ENCODE measurements at regions not wholly inside any gene's neighbourhood (a gene's known extent, or its start where the extent isn't known, plus 50 kb on each side); places are given as distances from the start of the nearest gene placed in this dataset.
"Not testable (repeated sequence)": the region's sequence is repeated elsewhere in the genome, so short reads cannot be mapped to it uniquely, and the experiment has no call there.

DNA sequence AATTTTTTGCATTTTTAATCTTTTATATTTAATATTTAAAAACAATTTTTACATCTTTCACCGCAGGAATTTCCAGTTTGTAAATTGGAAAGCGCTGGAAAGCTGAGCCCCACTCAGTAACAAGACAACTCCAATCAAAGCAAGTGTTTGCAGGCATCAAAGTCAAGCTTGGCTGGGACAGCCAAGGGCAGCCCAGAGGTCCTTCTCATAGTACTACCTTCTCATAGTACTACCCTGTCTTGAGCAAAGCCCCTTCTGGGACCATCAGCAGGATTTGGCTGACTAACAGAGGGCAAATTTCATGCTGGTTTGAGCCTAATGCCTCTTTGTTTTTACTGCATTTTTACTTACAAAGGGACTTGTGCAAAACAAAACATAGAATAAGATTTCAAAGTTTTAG, 228.3 kb downstream of the SIM1 start:
- Histone ChIP-seq H3K4me3 (ENCODE audit: low read depth, low read length) (no peak overlapping the region), H3K4me1 (ENCODE audit: control insufficient read depth, insufficient read depth, low read length) (peaks cover 4% of the 10 kb centered on the region), H3K36me3 (ENCODE audit: control insufficient read depth, insufficient read depth, low read length) (no peaks in the 10 kb centered on the region), H3K9me3 (ENCODE audit: control insufficient read depth, insufficient read depth, low read length) (no peaks in the 10 kb centered on the region), H3K9ac (ENCODE audit: low read depth, low read length) (no peak overlapping the region), H3K27me3 (ENCODE audit: control insufficient read depth, insufficient read depth, low read length) (no peaks in the 10 kb centered on the region)

GRCh38 chr6:100235631-100236030, 229.1 kb downstream of the SIM1 start:
- Histone ChIP-seq H3K9me3 (ENCODE audit: control insufficient read depth, insufficient read depth, low read length) (no peaks in the 10 kb centered on the region), H3K4me1 (ENCODE audit: control insufficient read depth, insufficient read depth, low read length) (peaks cover 4% of the 10 kb centered on the region), H3K9ac (ENCODE audit: low read depth, low read length) (no peak overlapping the region), H3K36me3 (ENCODE audit: control insufficient read depth, insufficient read depth, low read length) (no peaks in the 10 kb centered on the region), H3K27me3 (ENCODE audit: control insufficient read depth, insufficient read depth, low read length) (no peaks in the 10 kb centered on the region), H3K4me3 (ENCODE audit: low read depth, low read length) (no peak overlapping the region)

DNA sequence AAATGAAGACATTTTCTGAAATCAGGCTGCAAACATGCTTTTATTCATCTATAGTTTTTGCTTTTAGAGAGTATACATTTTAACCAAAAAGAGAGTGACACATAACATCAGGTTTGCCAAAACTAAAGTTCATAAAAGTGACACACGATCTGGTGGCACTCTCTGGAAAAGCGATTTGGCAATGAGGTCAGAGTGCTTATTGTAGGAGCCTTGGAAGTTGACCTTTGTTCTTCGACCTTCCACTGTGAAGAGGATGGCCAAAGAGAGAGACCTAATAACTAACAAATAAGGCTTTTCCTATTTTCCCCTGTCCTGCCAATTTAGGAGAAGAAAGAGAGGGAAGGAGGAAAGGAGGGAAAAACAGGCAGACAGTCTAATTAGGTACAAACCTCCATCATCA, 230.1 kb downstream of the SIM1 start:
- Histone ChIP-seq H3K9me3 (ENCODE audit: control insufficient read depth, insufficient read depth, low read length) (no peaks in the 10 kb centered on the region), H3K4me3 (ENCODE audit: low read depth, low read length) (no peak overlapping the region), H3K27me3 (ENCODE audit: control insufficient read depth, insufficient read depth, low read length) (no peaks in the 10 kb centered on the region), H3K36me3 (ENCODE audit: control insufficient read depth, insufficient read depth, low read length) (no peaks in the 10 kb centered on the region), H3K4me1 (ENCODE audit: control insufficient read depth, insufficient read depth, low read length) (peaks cover 4% of the 10 kb centered on the region), H3K9ac (ENCODE audit: low read depth, low read length) (no peak overlapping the region)

DNA sequence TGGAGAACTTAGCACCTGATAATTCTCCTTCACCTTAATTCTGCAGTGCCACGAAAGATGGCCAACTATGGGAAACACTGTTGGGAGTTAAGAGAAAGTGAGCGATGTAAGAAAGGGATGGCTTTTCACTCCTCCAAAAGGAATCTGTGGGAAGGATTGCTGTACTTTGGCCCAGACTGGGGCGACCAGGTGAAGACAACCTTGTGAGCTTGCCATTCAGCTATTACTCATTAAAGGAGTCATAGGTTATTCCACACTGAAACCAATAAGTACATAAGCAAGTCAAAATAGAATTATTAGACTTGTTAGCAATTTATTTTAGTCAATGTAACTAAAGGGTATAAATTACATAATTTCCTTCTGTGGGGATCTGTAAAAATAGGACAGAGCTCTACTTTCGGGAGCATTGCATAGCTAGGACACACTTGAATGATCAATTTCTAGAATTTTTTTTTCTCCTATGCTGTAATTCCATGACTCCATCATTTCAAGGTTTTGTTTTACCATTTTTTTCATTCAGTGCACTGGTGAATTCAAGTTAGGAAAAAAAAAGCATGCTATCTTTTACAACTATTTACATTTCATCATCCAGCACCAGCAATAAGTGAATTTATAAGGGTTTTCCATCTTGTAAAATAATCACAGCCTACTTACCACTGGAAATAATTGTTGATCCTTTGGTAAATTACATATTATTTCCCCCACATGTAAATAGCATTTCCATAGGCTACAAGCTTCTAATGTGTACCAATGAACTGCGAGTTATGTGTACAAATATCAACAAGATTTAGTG, 231.7 kb downstream of the SIM1 start:
- Histone ChIP-seq H3K36me3 (ENCODE audit: control insufficient read depth, insufficient read depth, low read length) (no peaks in the 10 kb centered on the region), H3K4me3 (ENCODE audit: low read depth, low read length) (no peak overlapping the region), H3K9me3 (ENCODE audit: control insufficient read depth, insufficient read depth, low read length) (no peaks in the 10 kb centered on the region), H3K9ac (ENCODE audit: low read depth, low read length) (no peak overlapping the region), H3K27me3 (ENCODE audit: control insufficient read depth, insufficient read depth, low read length) (peaks cover 5% of the 10 kb centered on the region), H3K4me1 (ENCODE audit: control insufficient read depth, insufficient read depth, low read length) (peaks cover 4% of the 10 kb centered on the region)

DNA sequence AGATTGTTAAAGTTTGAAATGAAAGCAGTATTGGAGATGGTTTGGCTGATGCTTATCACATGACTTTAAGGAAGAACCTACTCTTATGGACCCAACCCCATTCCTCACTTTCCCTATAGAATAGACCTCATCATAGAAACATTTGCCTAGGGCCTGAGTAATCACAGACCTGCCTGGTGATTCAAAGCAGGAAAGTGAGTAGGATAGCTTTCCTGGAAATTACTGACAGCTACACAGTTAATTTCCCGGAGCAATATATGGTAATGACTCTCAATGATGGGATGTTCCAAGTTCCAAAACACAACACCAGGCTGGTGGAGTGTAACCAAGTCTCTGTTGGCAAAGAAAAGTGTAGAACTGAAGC, 233.8 kb downstream of the SIM1 start:
- Histone ChIP-seq H3K4me3 (ENCODE audit: low read depth, low read length) (no peak overlapping the region), H3K4me1 (ENCODE audit: control insufficient read depth, insufficient read depth, low read length) (no peaks in the 10 kb centered on the region), H3K9me3 (ENCODE audit: control insufficient read depth, insufficient read depth, low read length) (no peaks in the 10 kb centered on the region), H3K27me3 (ENCODE audit: control insufficient read depth, insufficient read depth, low read length) (peaks cover 5% of the 10 kb centered on the region), H3K36me3 (ENCODE audit: control insufficient read depth, insufficient read depth, low read length) (no peaks in the 10 kb centered on the region), H3K9ac (ENCODE audit: low read depth, low read length) (no peak overlapping the region)

DNA sequence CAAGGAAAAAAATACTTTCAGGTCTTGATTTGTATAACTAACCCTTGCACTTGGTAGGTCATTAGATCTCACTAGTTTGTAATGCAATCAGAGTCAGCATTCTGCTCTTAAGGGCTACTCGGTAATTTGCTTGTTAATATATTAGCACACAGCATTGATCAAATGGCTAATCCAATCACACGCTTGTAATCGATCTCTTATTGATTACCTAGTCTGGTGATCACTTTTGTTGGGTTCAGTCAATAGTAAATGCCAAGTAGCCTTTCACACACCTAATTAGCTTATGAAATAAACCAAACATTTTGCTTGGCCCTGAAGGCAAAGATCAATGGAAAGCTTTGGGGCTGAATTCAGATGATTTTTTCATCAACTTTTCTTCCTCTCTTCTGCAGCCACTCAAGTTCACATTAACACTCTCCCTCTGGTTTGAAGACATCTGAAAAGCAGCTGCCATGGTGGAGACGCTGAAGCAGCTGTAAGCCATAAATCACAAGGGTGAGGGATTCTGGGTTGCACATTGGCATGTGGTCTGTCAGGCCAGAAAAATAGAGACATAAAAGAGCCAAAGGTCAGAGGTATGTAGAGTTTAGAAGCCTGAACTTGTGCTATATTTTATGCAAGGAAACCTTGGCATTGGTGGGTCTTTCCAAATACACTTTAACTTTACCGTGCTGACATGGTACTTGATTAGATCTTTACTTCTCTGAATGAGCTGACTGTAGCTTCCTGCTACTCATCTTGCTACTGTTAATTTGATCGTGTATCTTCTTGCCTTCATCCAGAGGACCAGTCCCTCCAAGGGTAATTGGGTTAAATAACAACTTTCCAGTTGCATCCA, 234.4 kb downstream of the SIM1 start:
- H3K27me3 ChIP-seq (ENCODE audit: control insufficient read depth, insufficient read depth, low read length): peaks cover 5% of the 10 kb centered on the region

DNA sequence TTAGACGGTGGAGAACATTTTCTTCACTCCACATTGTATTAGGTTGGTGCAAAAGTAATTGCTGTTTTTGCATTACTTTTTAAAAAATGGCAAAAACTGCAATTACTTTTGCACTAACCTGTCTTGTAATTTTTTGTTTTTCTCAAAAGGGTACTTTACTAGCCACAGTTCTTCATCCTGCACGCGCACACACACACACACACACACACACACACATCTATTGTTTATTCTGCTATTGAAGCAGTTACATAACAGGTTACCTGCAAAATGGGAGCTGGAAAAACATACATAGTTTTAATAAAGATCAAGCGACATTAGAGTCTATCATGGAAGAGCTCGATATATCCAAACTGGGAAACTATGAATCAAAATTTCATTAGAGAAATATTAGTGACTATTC, 235.2 kb downstream of the SIM1 start:
- H3K36me3 ChIP-seq (ENCODE audit: control insufficient read depth, insufficient read depth, low read length): no peaks in the 10 kb centered on the region
- no peak overlapping the region for H3K4me3 ChIP-seq (ENCODE audit: low read depth, low read length)
- H3K9me3 ChIP-seq (ENCODE audit: control insufficient read depth, insufficient read depth, low read length): no peaks in the 10 kb centered on the region
- peaks cover 5% of the 10 kb centered on the region for H3K27me3 ChIP-seq (ENCODE audit: control insufficient read depth, insufficient read depth, low read length)
- no peaks in the 10 kb centered on the region for H3K4me1 ChIP-seq (ENCODE audit: control insufficient read depth, insufficient read depth, low read length)
- H3K9ac ChIP-seq (ENCODE audit: low read depth, low read length): peak overlapping the region; percentile 2

More for the DNA sequence above, 234.4 kb downstream of the SIM1 start:
- no peak overlapping the region for H3K4me3 ChIP-seq (ENCODE audit: low read depth, low read length)
- no peaks in the 10 kb centered on the region for H3K9me3 ChIP-seq (ENCODE audit: control insufficient read depth, insufficient read depth, low read length)
- no peaks in the 10 kb centered on the region for H3K4me1 ChIP-seq (ENCODE audit: control insufficient read depth, insufficient read depth, low read length)
- no peak overlapping the region for H3K9ac ChIP-seq (ENCODE audit: low read depth, low read length)
- H3K36me3 ChIP-seq (ENCODE audit: control insufficient read depth, insufficient read depth, low read length): no peaks in the 10 kb centered on the region

- peak overlapping the region; percentile 2 for H3K9ac ChIP-seq (ENCODE audit: low read depth, low read length)
- H3K36me3 ChIP-seq (ENCODE audit: control insufficient read depth, insufficient read depth, low read length): no peaks in the 10 kb centered on the region
- H3K4me1 ChIP-seq (ENCODE audit: control insufficient read depth, insufficient read depth, low read length): no peaks in the 10 kb centered on the region
- H3K9me3 ChIP-seq (ENCODE audit: control insufficient read depth, insufficient read depth, low read length): no peaks in the 10 kb centered on the region
- peaks cover 5% of the 10 kb centered on the region for H3K27me3 ChIP-seq (ENCODE audit: control insufficient read depth, insufficient read depth, low read length)
- peak overlapping the region; percentile 57 for H3K4me3 ChIP-seq (ENCODE audit: low read depth, low read length)
Measured at GRCh38 chr6:100228834-100229441, 234.9 kb upstream of the MCHR2 start.

GRCh38 chr6:100228437-100228833, 234.4 kb upstream of the MCHR2 start:
- Histone ChIP-seq H3K4me1 (ENCODE audit: control insufficient read depth, insufficient read depth, low read length) (no peaks in the 10 kb centered on the region), H3K4me3 (ENCODE audit: low read depth, low read length) (peak overlapping the region; percentile 48)

DNA sequence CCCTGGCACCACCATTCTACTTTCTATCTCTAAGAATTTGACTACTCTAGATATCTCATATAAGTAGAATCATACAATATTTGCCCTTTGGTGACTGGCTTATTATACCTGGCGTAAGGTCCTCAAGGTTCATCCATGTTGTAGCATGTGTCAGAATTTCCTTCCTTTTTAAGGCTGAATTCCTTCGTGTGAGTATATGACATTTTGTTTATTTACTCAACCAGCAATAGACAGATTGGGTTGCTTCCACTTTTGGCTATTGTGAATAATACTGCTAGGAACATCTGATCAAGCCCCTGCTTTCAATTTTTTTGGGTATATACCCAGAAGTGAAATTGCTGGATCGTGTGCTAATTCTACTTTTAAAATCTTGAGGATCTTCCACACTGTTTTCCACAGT, 232.8 kb upstream of the MCHR2 start:
- Histone ChIP-seq H3K9me3 (ENCODE audit: control insufficient read depth, insufficient read depth, low read length) (no peaks in the 10 kb centered on the region), H3K27me3 (ENCODE audit: control insufficient read depth, insufficient read depth, low read length) (peaks cover 5% of the 10 kb centered on the region), H3K4me3 (ENCODE audit: low read depth, low read length) (no peak overlapping the region), H3K9ac (ENCODE audit: low read depth, low read length) (no peak overlapping the region), H3K36me3 (ENCODE audit: control insufficient read depth, insufficient read depth, low read length) (no peaks in the 10 kb centered on the region), H3K4me1 (ENCODE audit: control insufficient read depth, insufficient read depth, low read length) (no peaks in the 10 kb centered on the region)

More at GRCh38 chr6:100228437-100228833, 234.4 kb upstream of the MCHR2 start:
- H3K36me3 ChIP-seq (ENCODE audit: control insufficient read depth, insufficient read depth, low read length): no peaks in the 10 kb centered on the region
- no peak overlapping the region for H3K9ac ChIP-seq (ENCODE audit: low read depth, low read length)
- peaks cover 5% of the 10 kb centered on the region for H3K27me3 ChIP-seq (ENCODE audit: control insufficient read depth, insufficient read depth, low read length)
- no peaks in the 10 kb centered on the region for H3K9me3 ChIP-seq (ENCODE audit: control insufficient read depth, insufficient read depth, low read length)

DNA sequence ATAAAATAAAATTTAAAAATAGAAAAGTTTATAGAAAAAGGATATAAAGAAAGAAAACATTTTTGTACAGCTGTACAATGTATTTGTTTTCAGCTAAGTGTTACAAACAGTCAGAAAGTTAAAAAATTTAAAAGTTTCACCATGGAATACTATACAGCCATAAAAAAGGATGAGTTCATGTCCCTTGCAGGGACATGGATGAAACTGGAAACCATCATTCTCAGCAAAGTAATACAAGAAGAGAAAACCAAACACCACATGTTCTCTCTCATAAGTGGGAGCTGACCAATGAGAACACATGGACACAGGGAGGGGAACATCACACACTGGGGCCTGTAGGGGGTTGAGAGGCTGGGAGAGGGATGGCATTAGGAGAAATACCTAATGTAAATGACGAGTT, 229.9 kb upstream of the MCHR2 start:
- not testable (repeated sequence) for H3K9me3 ChIP-seq (ENCODE audit: control insufficient read depth, insufficient read depth, low read length); H3K4me1 ChIP-seq (ENCODE audit: control insufficient read depth, insufficient read depth, low read length); H3K9ac ChIP-seq (ENCODE audit: low read depth, low read length); H3K4me3 ChIP-seq (ENCODE audit: low read depth, low read length); H3K27me3 ChIP-seq (ENCODE audit: control insufficient read depth, insufficient read depth, low read length); H3K36me3 ChIP-seq (ENCODE audit: control insufficient read depth, insufficient read depth, low read length)
